Subcutaneous abdominal adipose tissue (tissue), 5 donors: ENCODE measurements at regions not wholly inside any gene's neighbourhood (a gene's known extent, or its start where the extent isn't known, plus 50 kb on each side); places are given as distances from the start of the nearest gene placed in this dataset.

Source experiments
- H3K27ac ChIP-seq: one replicate; pipeline ENCODE4 v1.7.0; 2013; ENCODE audit warnings: low read depth, mild to moderate bottlenecking, inconsistent platforms, low read length, moderate library complexity
- H3K27me3 ChIP-seq, 5 donors: one replicate each; pipeline ENCODE4 v1.7.0; 2013; ENCODE audit warnings: low read length in 5 of 5, inconsistent platforms in 1 of 5; ENCODE audit not compliant: control insufficient read depth in 5 of 5, insufficient read depth in 4 of 5
- H3K36me3 ChIP-seq, 5 donors: one replicate each; pipeline ENCODE4 v1.7.0; 2013; ENCODE audit warnings: low read length in 5 of 5; ENCODE audit not compliant: control insufficient read depth in 5 of 5, insufficient read depth in 5 of 5
- H3K4me1 ChIP-seq, 5 donors: one replicate each; pipeline ENCODE4 v1.7.0; 2013; ENCODE audit warnings: low read length in 5 of 5, mild to moderate bottlenecking in 3 of 5, moderate library complexity in 1 of 5; ENCODE audit not compliant: control insufficient read depth in 5 of 5, insufficient read depth in 5 of 5
- H3K4me3 ChIP-seq, 5 donors: one replicate each; pipeline ENCODE4 v1.7.0; 2013; ENCODE audit warnings: low read length in 5 of 5, low read depth in 1 of 5
- H3K9ac ChIP-seq, 5 donors: one replicate each; pipeline ENCODE4 v1.7.0; 2013; ENCODE audit warnings: low read length in 5 of 5, mild to moderate bottlenecking in 4 of 5, moderate library complexity in 3 of 5
- H3K9me3 ChIP-seq, 5 donors: one replicate each; pipeline ENCODE4 v1.7.0; 2013; ENCODE audit warnings: low read length in 5 of 5; ENCODE audit not compliant: control insufficient read depth in 5 of 5
- donor health status: healthy.
- donor health status: healthy.
- donor health status: healthy.
- donor health status: healthy.
- donor health status: healthy.

GRCh38 chr12:105977652-105978051 lies 161.1 kb downstream of the NUAK1 start:
- Histone ChIP-seq H3K27ac (no peak overlapping the region), H3K4me3 (no peak overlapping the region), H3K36me3 (no peaks in the 10 kb centered on the region), H3K9me3 (no peaks in the 10 kb centered on the region), H3K27me3 (no peaks in the 10 kb centered on the region), H3K4me1 (peaks cover 0 to 16% (median 9%) of the 10 kb centered on the region in 5 donors), H3K9ac (no peak overlapping the region)

DNA sequence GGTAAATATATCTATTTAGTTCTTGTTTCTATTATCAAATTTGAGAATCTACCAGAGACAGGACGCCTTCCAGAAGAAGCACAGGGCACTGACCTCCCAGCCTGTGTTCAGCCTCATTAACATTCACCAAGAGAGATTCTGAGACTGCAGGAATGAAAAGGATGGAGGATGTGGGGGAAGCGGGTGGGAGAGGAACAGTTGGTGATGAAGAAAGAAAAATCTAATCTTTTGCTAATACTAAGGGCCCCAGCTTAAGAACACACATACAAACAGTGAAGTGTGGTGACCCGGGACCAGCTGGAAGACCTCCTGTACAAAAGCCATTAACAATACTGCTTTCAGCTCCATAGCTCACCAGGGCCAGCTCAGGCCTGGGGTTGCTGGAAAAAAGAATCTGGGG lies 160.5 kb downstream of the NUAK1 start:
- no peak overlapping the region for H3K27ac ChIP-seq

DNA sequence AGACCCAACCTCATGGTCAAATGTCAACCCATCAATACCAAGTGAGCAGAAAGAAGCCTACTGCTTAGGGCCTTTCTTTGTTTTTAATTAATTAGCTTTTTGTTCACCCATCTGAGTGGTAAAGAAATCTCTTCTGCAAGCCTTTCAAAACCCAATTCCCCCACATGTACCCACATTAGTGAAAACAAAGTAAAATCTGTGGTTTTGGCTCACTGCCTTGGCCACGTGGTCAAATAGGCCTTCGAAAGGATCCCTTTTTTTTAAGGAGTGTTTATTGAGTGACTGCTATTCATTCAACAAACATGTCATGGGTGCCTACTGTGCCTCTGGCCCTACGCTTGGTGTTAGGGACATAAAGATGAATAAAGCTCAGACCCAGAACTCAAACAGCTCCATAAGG lies 160.1 kb downstream of the NUAK1 start:
- Histone ChIP-seq H3K27me3 (no peaks in the 10 kb centered on the region), H3K4me1 (peaks cover 0 to 16% (median 10%) of the 10 kb centered on the region in 5 donors), H3K36me3 (no peaks in the 10 kb centered on the region), H3K27ac (no peak overlapping the region), H3K9ac (no peak overlapping the region), H3K4me3 (no peak overlapping the region), H3K9me3 (no peaks in the 10 kb centered on the region)

More for the DNA sequence above, 160.5 kb downstream of the NUAK1 start:
- H3K36me3 ChIP-seq = no peaks in the 10 kb centered on the region
- H3K9me3 ChIP-seq = no peaks in the 10 kb centered on the region
- no peak overlapping the region for H3K4me3 ChIP-seq
- H3K4me1 ChIP-seq = peaks cover 0 to 16% (median 10%) of the 10 kb centered on the region in 5 donors
- H3K9ac ChIP-seq = no peak overlapping the region
- H3K27me3 ChIP-seq = no peaks in the 10 kb centered on the region

- Histone ChIP-seq H3K4me1 (peaks cover 0 to 16% (median 10%) of the 10 kb centered on the region in 5 donors), H3K4me3 (no peak overlapping the region), H3K9ac (no peak overlapping the region), H3K9me3 (no peaks in the 10 kb centered on the region), H3K36me3 (no peaks in the 10 kb centered on the region), H3K27ac (no peak overlapping the region), H3K27me3 (no peaks in the 10 kb centered on the region)
Observed at GRCh38 chr12:105980085-105980484, 158.7 kb downstream of the NUAK1 start.

DNA sequence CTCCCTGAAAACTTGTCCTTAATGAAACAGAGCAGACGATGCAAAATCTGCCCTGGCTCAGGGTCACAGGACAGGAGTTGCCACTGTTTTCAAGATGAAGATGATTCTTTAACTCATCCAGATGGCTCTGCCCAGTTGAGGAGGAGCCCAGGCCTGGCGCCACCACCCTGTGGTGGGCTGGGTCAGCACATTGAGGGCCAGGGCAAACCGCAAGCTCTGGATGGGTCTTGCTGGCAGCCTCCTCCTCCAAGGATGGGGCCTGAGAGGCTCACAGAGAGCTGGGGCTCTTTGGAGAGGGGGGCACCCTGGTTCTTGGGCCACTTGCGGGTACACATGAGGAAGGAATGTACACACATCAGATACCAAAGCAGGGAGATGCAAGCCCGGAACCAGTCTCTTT lies 158.2 kb downstream of the NUAK1 start:
- H3K4me1 ChIP-seq = peaks cover 0 to 16% (median 10%) of the 10 kb centered on the region in 5 donors
- H3K9ac ChIP-seq = no peak overlapping the region
- H3K4me3 ChIP-seq = no peak overlapping the region
- H3K36me3 ChIP-seq = no peaks in the 10 kb centered on the region
- no peaks in the 10 kb centered on the region for H3K9me3 ChIP-seq
- no peaks in the 10 kb centered on the region for H3K27me3 ChIP-seq
- H3K27ac ChIP-seq = no peak overlapping the region

GRCh38 chr12:105982022-105982421 lies 156.7 kb downstream of the NUAK1 start:
- Histone ChIP-seq H3K4me3 (no peak overlapping the region), H3K27me3 (no peaks in the 10 kb centered on the region), H3K4me1 (peaks cover 0 to 16% (median 10%) of the 10 kb centered on the region in 5 donors), H3K9me3 (no peaks in the 10 kb centered on the region), H3K27ac (no peak overlapping the region), H3K9ac (no peak overlapping the region), H3K36me3 (no peaks in the 10 kb centered on the region)

- H3K4me3 ChIP-seq = no peak overlapping the region
- H3K27ac ChIP-seq = no peak overlapping the region
- peaks cover 0 to 16% (median 10%) of the 10 kb centered on the region in 5 donors for H3K4me1 ChIP-seq
- H3K27me3 ChIP-seq = no peaks in the 10 kb centered on the region
- no peaks in the 10 kb centered on the region for H3K9me3 ChIP-seq
- H3K36me3 ChIP-seq = no peaks in the 10 kb centered on the region
- no peak overlapping the region for H3K9ac ChIP-seq
Observed at GRCh38 chr12:105983622-105984320, 155.0 kb downstream of the NUAK1 start.

DNA sequence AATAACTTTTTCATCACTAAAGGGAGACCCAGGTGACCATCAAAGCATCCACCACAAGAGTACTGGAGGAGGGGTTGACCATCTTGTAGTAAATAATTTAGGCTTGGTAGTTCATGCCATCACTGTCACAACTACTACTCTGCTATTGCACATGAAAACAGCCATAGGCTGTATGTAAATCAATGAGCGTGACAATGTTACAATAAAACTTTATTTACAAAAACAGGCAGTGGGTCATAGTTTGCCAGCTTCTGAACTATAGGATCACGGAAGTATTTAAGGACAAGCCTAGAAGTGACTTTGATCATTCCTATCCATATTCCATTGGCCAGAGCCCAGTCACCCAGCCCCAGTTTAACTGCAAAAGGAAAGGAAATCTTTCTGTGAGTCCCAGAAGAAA lies 153.4 kb downstream of the NUAK1 start:
- peaks cover 0 to 16% (median 10%) of the 10 kb centered on the region in 5 donors for H3K4me1 ChIP-seq
- H3K27ac ChIP-seq = no peak overlapping the region
- no peak overlapping the region for H3K4me3 ChIP-seq
- H3K36me3 ChIP-seq = no peaks in the 10 kb centered on the region
- H3K9ac ChIP-seq = no peak overlapping the region
- no peaks in the 10 kb centered on the region for H3K27me3 ChIP-seq
- no peaks in the 10 kb centered on the region for H3K9me3 ChIP-seq

DNA sequence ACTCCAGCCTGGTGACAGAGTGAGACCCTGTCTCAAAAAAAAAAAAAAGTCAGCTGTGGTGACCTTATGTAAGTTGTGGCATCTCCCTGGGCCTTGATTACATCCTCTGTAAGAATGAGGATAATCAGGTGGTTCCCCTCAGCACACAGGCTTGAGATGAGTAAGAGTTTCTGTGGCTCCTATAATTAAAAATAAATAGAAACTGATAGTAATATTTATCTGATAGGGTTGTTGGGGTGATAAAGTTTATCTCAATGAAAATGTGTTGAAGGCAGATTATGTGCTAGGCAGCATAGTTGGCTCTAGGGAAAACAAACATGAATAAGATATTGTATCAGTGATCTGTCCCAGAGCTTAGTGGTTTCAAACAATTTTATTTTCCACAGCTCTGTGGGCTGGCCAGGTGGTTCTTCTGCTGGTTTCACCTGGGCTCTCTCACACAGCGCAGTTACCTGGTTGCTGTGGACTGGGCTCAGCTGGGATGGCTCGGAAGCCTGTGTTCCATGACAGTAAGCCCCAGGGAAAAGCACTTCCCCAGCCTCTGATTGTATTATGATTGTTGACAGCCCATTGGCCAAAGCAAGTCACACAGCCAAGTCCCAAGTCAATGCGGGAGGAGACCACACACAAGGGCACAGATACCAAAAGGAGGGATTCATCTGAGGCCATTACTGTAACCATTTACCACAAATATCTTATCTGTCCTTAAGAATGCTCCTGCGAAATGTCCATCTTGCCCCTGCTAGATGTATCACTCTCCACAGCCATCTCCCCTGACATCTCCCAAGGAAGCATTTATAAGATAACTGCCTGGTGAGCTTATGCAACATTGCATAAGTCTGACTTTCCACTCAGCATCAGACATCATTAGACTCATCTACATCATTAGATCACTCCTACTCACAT lies 151.7 kb downstream of the NUAK1 start:
- H3K27ac ChIP-seq = no peak overlapping the region
- H3K36me3 ChIP-seq = no peaks in the 10 kb centered on the region
- H3K9me3 ChIP-seq = no peaks in the 10 kb centered on the region
- H3K4me3 ChIP-seq = no peak overlapping the region
- no peaks in the 10 kb centered on the region for H3K27me3 ChIP-seq
- H3K4me1 ChIP-seq = peaks cover 0 to 8% (median 6%) of the 10 kb centered on the region in 5 donors
- no peak overlapping the region for H3K9ac ChIP-seq

GRCh38 chr12:105987685-105988035 lies 151.1 kb downstream of the NUAK1 start:
- H3K4me3 ChIP-seq = no peak overlapping the region

More at GRCh38 chr12:105987685-105988035, 151.1 kb downstream of the NUAK1 start:
- Histone ChIP-seq H3K4me1 (peaks cover 0 to 2% (median under 1%) of the 10 kb centered on the region in 5 donors), H3K9me3 (no peaks in the 10 kb centered on the region), H3K27me3 (no peaks in the 10 kb centered on the region), H3K9ac (no peak overlapping the region), H3K27ac (no peak overlapping the region), H3K36me3 (no peaks in the 10 kb centered on the region)
